ENCODE measurements at regions not wholly inside any gene's neighbourhood (a gene's known extent, or its start where the extent isn't known, plus 50 kb on each side); places are given as distances from the start of the nearest gene placed in this dataset.
"Not testable (repeated sequence)": the region's sequence is repeated elsewhere in the genome, so short reads cannot be mapped to it uniquely, and the experiment has no call there.

GRCh38 chr18:73696698-73697097, 450.9 kb downstream of the FBXO15 start:
- no peak for DNase-seq (ENCODE audit: low spot score)
- intact Hi-C loops (cut with DNase I): no loop called here

GRCh38 chr18:73696171-73696570, 451.5 kb downstream of the FBXO15 start:
- no peak for DNase-seq (ENCODE audit: low spot score)
- intact Hi-C loops (cut with DNase I): no loop called here

DNA sequence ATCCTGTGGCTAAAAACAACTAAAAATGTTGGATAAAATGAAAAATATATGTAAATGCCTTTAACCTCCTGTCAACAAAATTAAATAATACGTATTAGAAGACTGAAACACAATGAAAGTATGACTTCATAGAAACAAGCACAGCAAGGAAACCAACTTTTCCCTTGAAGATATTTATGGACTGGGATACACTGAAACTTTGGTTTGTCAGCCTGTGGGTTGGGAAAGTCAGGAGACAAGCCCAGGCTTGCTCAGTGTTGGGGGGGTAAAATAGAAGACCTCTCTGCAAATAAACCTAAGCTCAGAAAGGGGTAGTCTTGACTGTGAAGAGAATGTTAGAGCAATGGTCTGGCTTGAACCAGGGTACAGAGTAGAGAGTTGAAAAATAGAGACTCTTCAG, 454.5 kb downstream of the FBXO15 start:
- no peak for DNase-seq (ENCODE audit: low spot score)
- intact Hi-C loops (cut with DNase I): no loop called here

- DNase-seq (ENCODE audit: low spot score): no peak
- intact Hi-C loops (cut with DNase I): no loop called here
Measured at GRCh38 chr18:73691624-73692023, 456.0 kb downstream of the FBXO15 start.

DNA sequence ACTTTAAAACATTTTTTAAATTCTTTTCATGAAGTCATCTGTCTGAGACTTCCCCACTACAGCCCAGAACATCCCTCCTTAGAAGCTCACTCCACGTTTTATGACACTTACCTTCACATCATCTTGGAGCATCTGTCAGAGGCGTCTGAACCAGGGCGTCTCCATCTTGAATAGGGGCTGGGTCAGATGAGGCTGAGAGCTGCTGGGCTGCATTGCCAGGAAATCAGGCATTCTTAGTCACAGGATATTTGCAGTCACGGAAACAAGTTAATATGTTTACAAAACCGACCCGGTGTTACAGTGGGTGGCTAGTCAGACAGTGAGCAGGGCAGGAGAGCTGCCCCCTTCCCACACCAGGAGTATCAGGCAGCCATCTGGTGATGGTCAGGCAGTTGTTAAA, 456.5 kb downstream of the FBXO15 start:
- DNase-seq (ENCODE audit: low spot score): no peak
- intact Hi-C loops (cut with DNase I): no loop called here

GRCh38 chr18:73690222-73690621, 457.4 kb downstream of the FBXO15 start:
- intact Hi-C loops (cut with DNase I): no loop called here
- no peak for DNase-seq (ENCODE audit: low spot score)

DNA sequence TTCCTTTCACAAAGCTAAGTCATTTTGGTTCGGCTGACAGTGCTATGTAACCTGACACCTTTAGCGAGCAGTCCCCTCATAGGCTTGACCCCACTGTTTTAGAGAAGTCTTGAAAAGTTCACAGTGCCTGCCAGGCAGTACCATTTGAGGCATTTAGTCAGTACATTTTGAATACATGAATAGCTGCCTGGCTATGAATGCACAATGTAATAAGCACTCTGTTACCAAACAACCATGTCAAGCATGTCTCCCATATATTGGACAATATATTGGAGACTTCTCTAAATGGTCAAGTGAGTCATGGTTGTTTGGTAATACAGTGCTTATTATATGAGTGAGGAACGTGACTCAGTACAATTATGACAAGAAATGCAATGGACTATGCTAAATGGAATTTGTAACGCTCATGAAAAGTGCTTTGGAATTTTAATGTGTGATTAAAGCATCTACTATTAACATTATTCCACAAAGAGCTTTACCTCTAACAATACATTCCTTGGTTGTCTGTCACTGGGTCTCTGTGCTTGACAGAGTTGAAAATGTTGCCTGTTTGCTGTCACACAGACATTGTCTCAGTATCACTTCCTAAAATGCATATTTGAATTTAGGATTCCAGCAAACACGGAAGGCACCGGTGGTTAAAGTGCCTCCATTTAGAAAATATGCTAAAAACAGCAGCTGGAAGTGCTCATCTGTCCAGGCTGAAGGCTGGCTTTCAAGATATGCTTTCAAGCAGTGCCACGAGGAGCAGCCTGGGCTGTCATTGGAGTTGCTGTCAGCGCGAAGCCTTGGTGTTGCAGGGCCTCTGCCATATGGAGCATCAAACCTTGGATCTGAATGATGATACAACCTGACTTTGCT, 458.6 kb downstream of the FBXO15 start:
- intact Hi-C loops (cut with DNase I): no loop called here
- DNase-seq (ENCODE audit: low spot score): no peak

- intact Hi-C loops (cut with DNase I): no loop called here
- DNase-seq (ENCODE audit: low spot score): no peak
Measured at GRCh38 chr18:73688161-73688560, 459.5 kb downstream of the FBXO15 start.

- DNase-seq (ENCODE audit: low spot score): no peak
- intact Hi-C loops (cut with DNase I): no loop called here
Measured at GRCh38 chr18:73684647-73685046, 463.0 kb downstream of the FBXO15 start.

DNA sequence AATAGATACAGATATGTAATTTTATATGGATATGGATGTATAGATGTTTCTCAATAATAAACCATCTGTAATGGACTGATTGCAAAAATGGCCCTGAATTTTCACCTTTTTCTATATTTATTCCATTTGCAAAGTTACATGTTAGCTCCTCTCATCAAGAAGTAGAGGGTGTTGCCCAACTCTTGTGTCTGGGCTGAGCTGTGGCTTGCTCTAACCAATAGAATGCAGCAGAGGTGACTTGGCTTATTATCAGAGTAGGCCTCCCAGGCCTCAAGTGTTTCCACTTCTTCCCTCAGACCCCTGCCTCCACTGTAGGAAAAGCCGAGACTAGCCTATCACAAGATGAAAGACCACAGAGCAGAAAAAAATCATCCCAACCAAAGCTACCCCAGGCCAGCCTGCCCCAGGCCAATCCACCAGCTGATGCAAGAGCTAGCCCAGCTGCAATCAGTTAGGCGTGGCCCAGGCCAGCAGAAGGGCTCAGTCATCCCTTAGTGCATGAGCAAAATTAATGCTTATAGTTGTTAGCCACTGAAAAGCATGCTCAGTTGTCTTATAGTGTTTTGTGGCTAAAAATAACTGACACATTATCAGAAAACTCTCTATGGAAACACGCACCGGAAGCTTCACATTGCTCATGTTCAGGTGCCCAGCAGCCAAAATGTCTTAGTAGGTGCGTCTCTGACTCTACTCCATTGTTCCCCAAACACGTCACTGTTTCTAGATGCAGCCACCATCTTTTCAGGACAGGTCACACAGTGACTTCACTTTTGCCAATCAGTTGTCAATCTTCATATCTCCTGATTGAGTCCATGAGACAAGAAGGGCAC, 464.0 kb downstream of the FBXO15 start:
- intact Hi-C loops (cut with DNase I): no loop called here
- no peak for DNase-seq (ENCODE audit: low spot score)

- DNase-seq (ENCODE audit: low spot score): no peak
- intact Hi-C loops (cut with DNase I): no loop called here
Measured at GRCh38 chr18:73681912-73682311, 465.7 kb downstream of the FBXO15 start.

DNA sequence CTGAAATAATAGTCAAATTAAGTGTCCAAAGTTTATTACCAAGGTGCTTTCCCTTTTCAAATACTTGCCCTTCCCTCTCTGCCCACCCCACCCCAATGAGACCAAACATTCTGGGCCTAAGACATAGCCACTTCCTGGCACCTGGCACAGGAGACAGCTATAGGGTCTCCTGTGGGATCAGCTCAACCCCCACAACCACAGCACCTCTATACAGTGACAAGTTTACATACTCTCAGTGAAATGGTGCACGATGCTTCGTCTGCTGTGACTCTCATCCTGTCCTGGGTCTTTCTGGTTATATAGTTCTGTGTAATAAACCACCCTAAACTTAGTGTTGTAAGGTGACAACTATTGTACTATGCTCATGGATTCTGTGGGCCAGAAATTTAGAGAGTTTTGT, 466.2 kb downstream of the FBXO15 start:
- intact Hi-C loops (cut with DNase I): no loop called here

GRCh38 chr18:73679941-73680712, 467.5 kb downstream of the FBXO15 start:
- intact Hi-C loops (cut with DNase I): no loop called here
- no peak for DNase-seq (ENCODE audit: low spot score)

More for the DNA sequence above, 466.2 kb downstream of the FBXO15 start:
- no peak for DNase-seq (ENCODE audit: low spot score)

- intact Hi-C loops (cut with DNase I): no loop called here
- DNase-seq (ENCODE audit: low spot score): no peak
Measured at GRCh38 chr18:73677450-73677849, 470.2 kb downstream of the FBXO15 start.

DNA sequence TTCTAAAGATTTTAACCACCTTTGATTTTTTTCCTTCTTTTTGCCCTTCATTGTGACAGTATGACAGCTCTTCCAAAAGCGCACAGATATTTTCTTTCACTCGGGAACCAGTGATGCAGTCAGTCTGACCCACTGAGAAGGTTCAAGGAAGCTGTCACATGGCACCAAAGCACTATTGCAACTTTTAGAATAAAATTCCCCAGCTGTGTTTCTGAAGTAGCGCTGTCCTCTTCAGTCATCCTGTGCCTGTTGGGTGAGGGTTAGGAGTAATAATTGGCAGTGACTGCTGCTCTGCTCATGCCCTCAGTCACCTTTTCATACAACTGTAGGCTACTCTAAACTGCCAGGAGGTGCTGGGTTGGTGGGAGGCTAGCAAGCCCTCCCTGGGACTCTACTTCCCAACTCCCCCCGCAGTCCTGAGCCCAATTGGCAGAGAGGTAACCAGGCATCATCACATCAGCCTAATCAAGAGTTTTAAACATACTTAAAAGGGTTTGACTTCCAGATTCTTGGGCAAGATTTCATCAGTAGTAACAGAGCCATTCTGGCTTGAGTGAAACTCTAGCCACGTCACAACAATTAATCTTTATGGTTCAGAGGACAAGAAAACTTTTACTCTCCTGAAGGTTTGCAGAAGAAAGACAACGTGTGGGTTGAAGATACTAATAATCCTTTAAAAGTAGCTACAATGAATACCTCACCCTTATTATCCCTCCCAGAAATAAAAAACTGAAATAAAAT, 473.3 kb downstream of the FBXO15 start:
- intact Hi-C loops (cut with DNase I): no loop called here
- no peak for DNase-seq (ENCODE audit: low spot score)

- DNase-seq (ENCODE audit: low spot score); intact Hi-C loops (cut with DNase I): not testable (repeated sequence)
Measured at GRCh38 chr18:73671480-73671879, 476.2 kb downstream of the FBXO15 start.

DNA sequence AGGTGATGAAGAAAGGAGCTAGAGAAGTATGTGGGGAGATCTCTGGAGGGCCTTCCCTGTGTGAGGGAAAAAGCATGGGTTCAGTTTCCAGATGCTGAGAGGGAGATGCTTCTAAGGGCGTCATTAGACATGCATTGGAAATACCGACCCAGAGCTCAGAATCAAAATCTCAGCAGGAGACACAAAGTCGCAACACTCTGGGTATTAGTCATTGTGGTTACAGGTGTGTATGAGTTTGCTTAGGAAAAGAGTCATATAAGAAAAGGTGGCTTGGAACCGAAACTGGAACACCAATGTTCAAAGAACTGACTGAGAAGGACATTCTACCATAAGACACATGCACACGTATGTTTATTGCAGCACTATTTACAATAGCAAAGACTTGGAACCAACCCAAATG, 477.1 kb downstream of the FBXO15 start:
- DNase-seq (ENCODE audit: low spot score): no peak
- intact Hi-C loops (cut with DNase I): no loop called here

DNA sequence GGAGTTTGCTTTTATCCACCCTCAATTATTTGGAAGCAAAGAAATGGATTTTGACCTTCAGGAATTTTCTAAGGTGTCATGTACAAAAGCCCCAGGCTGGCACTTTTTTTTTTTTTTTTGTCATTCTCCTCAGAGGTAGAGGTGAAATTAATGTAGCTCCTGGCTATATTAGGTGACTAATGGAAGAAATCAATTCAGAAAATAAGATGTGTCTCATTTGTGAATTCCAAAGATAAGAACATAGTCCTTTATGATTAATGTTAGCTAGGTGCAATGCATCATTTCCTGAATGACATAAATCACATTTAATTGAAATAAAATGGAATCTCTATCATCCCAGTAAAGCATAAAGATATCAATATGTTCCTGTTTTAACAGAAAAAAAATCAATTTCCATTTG, 477.6 kb downstream of the FBXO15 start:
- intact Hi-C loops (cut with DNase I): no loop called here
- DNase-seq (ENCODE audit: low spot score): no peak

- DNase-seq (ENCODE audit: low spot score): no peak
Measured at GRCh38 chr18:73669297-73669696, 478.3 kb downstream of the FBXO15 start.

More at GRCh38 chr18:73669297-73669696, 478.3 kb downstream of the FBXO15 start:
- intact Hi-C loops (cut with DNase I): no loop called here
